ENCODE measurements at regions not wholly inside any gene's neighbourhood (a gene's known extent, or its start where the extent isn't known, plus 50 kb on each side); places are given as distances from the start of the nearest gene placed in this dataset.

DNA sequence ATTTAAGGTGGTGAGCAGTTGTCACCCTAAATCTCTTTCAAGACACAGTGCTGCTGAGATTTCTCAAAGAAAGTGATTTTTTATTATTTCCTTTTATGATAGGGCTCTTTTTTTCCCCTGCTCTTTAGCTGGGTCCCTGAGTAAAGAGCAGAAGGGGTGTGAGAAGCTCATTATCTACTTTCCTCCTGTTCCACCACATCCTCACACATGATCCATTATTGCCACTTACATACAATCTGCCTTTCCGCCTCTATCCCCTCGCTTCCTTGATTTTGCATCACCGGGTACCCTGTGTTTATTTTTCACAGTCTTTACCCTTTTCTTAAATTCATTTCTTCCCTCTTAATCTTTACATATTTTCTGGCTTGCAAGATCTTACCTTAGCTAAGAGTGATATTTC, 93.9 kb upstream of the CCDC85A start:
- no peak overlapping the region for H2BK120ac ChIP-seq (replicated peaks; ENCODE audit: low read depth, low read length)
- no peak overlapping the region for H2AFZ ChIP-seq (ENCODE audit: low read length)
- no peaks in the 10 kb centered on the region for H3K27me3 ChIP-seq (replicated peaks in 1 of 4; ENCODE audit: control insufficient read depth in 3 of 4, extremely low read depth in 1 of 4, insufficient read depth in 3 of 4, low read length in 3 of 4)
- H3K56ac ChIP-seq (replicated peaks; ENCODE audit: insufficient read length, low read depth, low read length) = no peak overlapping the region
- H2BK12ac ChIP-seq (ENCODE audit: low read depth, low read length) = no peak overlapping the region
- no peaks in the 10 kb centered on the region for H3K79me1 ChIP-seq (ENCODE audit: low read depth, low read length)
- H2BK15ac ChIP-seq (ENCODE audit: low read length) = no peak overlapping the region
- DNase-seq (ENCODE audit: low read depth in 1 of 2, low spot score in 2 of 2) (no peak), FAIRE-seq (no peak)
- no peak overlapping the region for H4K8ac ChIP-seq (ENCODE audit: extremely low read depth, insufficient read depth, low read length)
- no peak overlapping the region for H3K23ac ChIP-seq (ENCODE audit: insufficient read length)
- no peak overlapping the region for H3K4ac ChIP-seq (replicated peaks; ENCODE audit: insufficient read length, low read depth, low read length)
- H4K20me1 ChIP-seq (replicated peaks in 1 of 2; ENCODE audit: control insufficient read depth in 1 of 2, insufficient read depth in 2 of 2, low read length in 2 of 2) = no peaks in the 10 kb centered on the region
- POLR2A ChIA-PET (ENCODE audit: partially characterized antibody) = no interaction called here
- H4K91ac ChIP-seq (replicated peaks; ENCODE audit: insufficient read length, low read length) = no peak overlapping the region
- 94% methylated on average over 3 of the region's 3 CpGs; no CpG with 5 or more reads in 1 of the 2 experiments for WGBS, 2 experiments (ENCODE audit: extremely low coverage in 1 of 2, insufficient coverage in 1 of 2, insufficient read length in 1 of 2, insufficient replicate concordance in 2 of 2, low coverage in 1 of 2, low lambda C conversion rate in 2 of 2, missing lambda C conversion rate in 1 of 2)
- H3K27ac ChIP-seq (ENCODE audit: low read depth, low read length) = no peak overlapping the region
- no peaks in the 10 kb centered on the region for H3K23me2 ChIP-seq (ENCODE audit: low read depth, low read length)
- H3K4me3 ChIP-seq (ENCODE audit: extremely low read depth in 1 of 4, insufficient read depth in 2 of 4, low read depth in 3 of 4, low read length in 4 of 4) = no peak overlapping the region
- no peak overlapping the region for H3K14ac ChIP-seq (ENCODE audit: insufficient read length)
- no peaks in the 10 kb centered on the region for H3K36me3 ChIP-seq (ENCODE audit: control insufficient read depth in 2 of 4, insufficient read depth in 4 of 4, low read length in 3 of 4)
- CTCF ChIA-PET (ENCODE audit: partially characterized antibody) = interaction anchor here (0.6 to 3.8 kb wide), 4 partner anchors 11 to 651 kb away, joined by 3 to 19 read pairs (median 6); no protein-coding TSS in a partner anchor
- peaks cover 2 to 4% of the 10 kb centered on the region in 2 experiments; a peak in 1 of 4 replicates for H3K9me3 ChIP-seq (ENCODE audit: insufficient read depth in 2 of 2, low read depth in 1 of 2, low read length in 1 of 2)
- no peak overlapping the region for H2BK20ac ChIP-seq (ENCODE audit: low read length)
- no peak overlapping the region for H3K9ac ChIP-seq (replicated peaks in 1 of 4; ENCODE audit: extremely low read depth in 1 of 4, low read depth in 3 of 4, low read length in 3 of 4)
- H2BK5ac ChIP-seq (ENCODE audit: low read depth, low read length) = no peak overlapping the region
- H2AK5ac ChIP-seq (ENCODE audit: low read depth, low read length) = no peak overlapping the region
- no peak overlapping the region for H3K4me2 ChIP-seq (ENCODE audit: insufficient read depth in 1 of 2, low read depth in 2 of 2, low read length in 2 of 2)
- H4K5ac ChIP-seq (ENCODE audit: insufficient read length, low read depth, low read length) = no peak overlapping the region
- H3K4me1 ChIP-seq (replicated peaks in 1 of 4; ENCODE audit: control insufficient read depth in 3 of 4, insufficient read depth in 4 of 4, low read length in 3 of 4) = no peaks in the 10 kb centered on the region
- no peak overlapping the region for H3K18ac ChIP-seq (ENCODE audit: extremely low read depth, low read length)
- H3K79me2 ChIP-seq (ENCODE audit: control insufficient read depth in 1 of 2, insufficient read depth in 2 of 2, low read length in 2 of 2) = no peaks in the 10 kb centered on the region; a peak in 1 of 4 replicates
- TF ChIP-seq EZH2 (IDR thresholded peaks at IDR 0.05; ENCODE audit: low read depth, low read length, severe bottlenecking) (no peak), SIN3A (conservative IDR thresholded peaks at IDR 0.05 in 1 of 2, IDR thresholded peaks at IDR 0.05 in 1 of 2; ENCODE audit: low read depth in 1 of 2, low read length in 2 of 2) (no peak), KDM4A (IDR thresholded peaks at IDR 0.05; ENCODE audit: low read depth, low read length, severe bottlenecking) (no peak), KDM1A (IDR thresholded peaks at IDR 0.05; ENCODE audit: borderline replicate concordance, low read length) (no peak), CBX5 (IDR thresholded peaks at IDR 0.05; ENCODE audit: low read depth, low read length) (no peak), RAD21 (IDR thresholded peaks at IDR 0.05 in 1 of 2, conservative IDR thresholded peaks at IDR 0.05 in 1 of 2; ENCODE audit: low read depth in 2 of 2, low read length in 2 of 2) (no peak), GTF2F1 (IDR thresholded peaks at IDR 0.05; ENCODE audit: borderline replicate concordance, low read depth, low read length) (no peak), POLR2A (IDR thresholded peaks at IDR 0.05; ENCODE audit: control extremely low read depth in 1 of 2, low read depth in 2 of 2, low read length in 2 of 2) (no peak), MAFK (IDR thresholded peaks at IDR 0.05; ENCODE audit: low read depth, low read length) (no peak), TEAD4 (IDR thresholded peaks at IDR 0.05; ENCODE audit: low read depth, low read length) (no peak)
- TF ChIP-seq, protein P1, sequence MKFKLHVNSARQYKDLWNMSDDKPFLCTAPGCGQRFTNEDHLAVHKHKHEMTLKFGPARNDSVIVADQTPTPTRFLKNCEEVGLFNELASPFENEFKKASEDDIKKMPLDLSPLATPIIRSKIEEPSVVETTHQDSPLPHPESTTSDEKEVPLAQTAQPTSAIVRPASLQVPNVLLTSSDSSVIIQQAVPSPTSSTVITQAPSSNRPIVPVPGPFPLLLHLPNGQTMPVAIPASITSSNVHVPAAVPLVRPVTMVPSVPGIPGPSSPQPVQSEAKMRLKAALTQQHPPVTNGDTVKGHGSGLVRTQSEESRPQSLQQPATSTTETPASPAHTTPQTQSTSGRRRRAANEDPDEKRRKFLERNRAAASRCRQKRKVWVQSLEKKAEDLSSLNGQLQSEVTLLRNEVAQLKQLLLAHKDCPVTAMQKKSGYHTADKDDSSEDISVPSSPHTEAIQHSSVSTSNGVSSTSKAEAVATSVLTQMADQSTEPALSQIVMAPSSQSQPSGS (IDR thresholded peaks at IDR 0.05; ENCODE audit: low read length) = no peak
- TF ChIP-seq, protein P2, sequence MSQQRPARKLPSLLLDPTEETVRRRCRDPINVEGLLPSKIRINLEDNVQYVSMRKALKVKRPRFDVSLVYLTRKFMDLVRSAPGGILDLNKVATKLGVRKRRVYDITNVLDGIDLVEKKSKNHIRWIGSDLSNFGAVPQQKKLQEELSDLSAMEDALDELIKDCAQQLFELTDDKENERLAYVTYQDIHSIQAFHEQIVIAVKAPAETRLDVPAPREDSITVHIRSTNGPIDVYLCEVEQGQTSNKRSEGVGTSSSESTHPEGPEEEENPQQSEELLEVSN (IDR thresholded peaks at IDR 0.05) = no peak

Data from H1 (cell line).